ENCODE measurements at regions not wholly inside any gene's neighbourhood (a gene's known extent, or its start where the extent isn't known, plus 50 kb on each side); places are given as distances from the start of the nearest gene placed in this dataset.

DNA sequence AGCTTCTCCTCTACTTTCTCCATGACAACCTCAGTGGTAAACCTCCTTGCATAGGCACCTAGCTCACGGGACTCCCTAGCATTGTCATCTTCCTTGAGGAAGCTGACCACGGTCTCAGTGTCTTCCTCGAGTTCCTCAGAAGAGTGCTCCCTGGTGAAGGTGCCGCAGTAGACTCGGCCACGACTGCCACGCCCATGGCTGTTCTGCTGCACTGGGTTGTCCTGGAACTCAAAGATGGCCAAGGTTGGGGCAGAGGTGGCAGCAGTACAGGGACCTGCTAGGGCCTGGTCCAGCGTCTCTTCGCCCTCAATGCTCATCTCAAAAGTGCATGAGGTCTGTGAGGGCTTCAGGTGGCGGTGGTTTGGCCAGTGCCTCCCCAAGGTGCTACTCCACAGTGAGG is 147.9 kb upstream of the ARHGEF9 start:
- no peaks in the 10 kb centered on the region for H3K36me3 ChIP-seq (ENCODE audit: control insufficient read depth, insufficient read depth, low read length)
- no peak overlapping the region for H3K9ac ChIP-seq (ENCODE audit: low read length)
- no peaks in the 10 kb centered on the region for H3K27me3 ChIP-seq (ENCODE audit: control insufficient read depth, insufficient read depth, low read length)
- peaks cover 27% of the 10 kb centered on the region for H3K9me3 ChIP-seq (ENCODE audit: control insufficient read depth, insufficient read depth, low read depth, low read length)
- peaks cover 15% of the 10 kb centered on the region for H3K4me1 ChIP-seq (ENCODE audit: control insufficient read depth, insufficient read depth, low read length)
- H3K4me3 ChIP-seq (ENCODE audit: low read depth, low read length), result no peak overlapping the region
- H3K27ac ChIP-seq (ENCODE audit: low read depth, low read length), result no peak overlapping the region

DNA sequence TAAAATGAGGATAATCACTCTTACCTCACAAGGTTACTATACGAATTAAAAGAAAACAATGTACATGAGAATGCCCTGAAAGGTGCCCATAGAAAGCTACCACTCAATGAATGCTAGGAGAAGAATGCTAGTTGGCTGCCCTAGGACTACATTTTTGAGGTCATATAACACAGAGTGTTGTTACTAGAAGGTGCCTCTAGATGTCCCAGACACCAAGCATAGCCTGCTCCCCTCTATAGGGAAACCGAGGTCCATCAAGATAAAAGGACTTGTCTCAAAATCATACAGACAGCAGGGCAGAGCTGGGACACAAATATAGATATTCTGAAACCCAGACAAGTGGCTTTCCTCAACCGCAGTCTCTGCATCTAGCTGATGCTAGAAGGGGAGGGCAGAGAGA is 147.0 kb upstream of the ARHGEF9 start:
- Histone ChIP-seq H3K36me3 (ENCODE audit: control insufficient read depth, insufficient read depth, low read length) (no peaks in the 10 kb centered on the region), H3K27ac (ENCODE audit: low read depth, low read length) (no peak overlapping the region), H3K27me3 (ENCODE audit: control insufficient read depth, insufficient read depth, low read length) (no peaks in the 10 kb centered on the region), H3K4me3 (ENCODE audit: low read depth, low read length) (no peak overlapping the region), H3K9me3 (ENCODE audit: control insufficient read depth, insufficient read depth, low read depth, low read length) (peaks cover 34% of the 10 kb centered on the region), H3K9ac (ENCODE audit: low read length) (no peak overlapping the region), H3K4me1 (ENCODE audit: control insufficient read depth, insufficient read depth, low read length) (peaks cover 15% of the 10 kb centered on the region)

DNA sequence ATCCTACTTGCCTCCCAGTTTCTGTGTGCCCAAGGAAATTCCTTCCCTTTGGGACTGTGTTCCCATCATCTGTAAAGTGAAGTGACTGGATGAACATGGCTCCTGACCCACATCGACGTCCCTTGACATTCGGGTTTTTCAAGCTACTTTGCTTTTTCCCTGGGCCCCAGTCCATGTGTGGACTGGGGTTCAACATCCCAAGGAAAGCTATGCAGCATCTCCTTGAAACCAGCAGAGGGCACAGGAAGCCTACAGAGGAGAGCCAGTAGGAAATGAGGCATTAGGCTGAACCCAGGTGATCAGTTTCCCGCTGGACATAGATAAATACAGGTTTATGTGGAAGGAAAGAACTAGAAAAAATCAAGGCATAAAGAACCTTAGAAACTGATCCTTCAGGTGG is 145.1 kb upstream of the ARHGEF9 start:
- no peaks in the 10 kb centered on the region for H3K27me3 ChIP-seq (ENCODE audit: control insufficient read depth, insufficient read depth, low read length)
- no peak overlapping the region for H3K9ac ChIP-seq (ENCODE audit: low read length)
- H3K4me1 ChIP-seq (ENCODE audit: control insufficient read depth, insufficient read depth, low read length), result peaks cover 14% of the 10 kb centered on the region
- H3K4me3 ChIP-seq (ENCODE audit: low read depth, low read length), result no peak overlapping the region
- H3K9me3 ChIP-seq (ENCODE audit: control insufficient read depth, insufficient read depth, low read depth, low read length), result peaks cover 42% of the 10 kb centered on the region
- no peak overlapping the region for H3K27ac ChIP-seq (ENCODE audit: low read depth, low read length)
- H3K36me3 ChIP-seq (ENCODE audit: control insufficient read depth, insufficient read depth, low read length), result no peaks in the 10 kb centered on the region

DNA sequence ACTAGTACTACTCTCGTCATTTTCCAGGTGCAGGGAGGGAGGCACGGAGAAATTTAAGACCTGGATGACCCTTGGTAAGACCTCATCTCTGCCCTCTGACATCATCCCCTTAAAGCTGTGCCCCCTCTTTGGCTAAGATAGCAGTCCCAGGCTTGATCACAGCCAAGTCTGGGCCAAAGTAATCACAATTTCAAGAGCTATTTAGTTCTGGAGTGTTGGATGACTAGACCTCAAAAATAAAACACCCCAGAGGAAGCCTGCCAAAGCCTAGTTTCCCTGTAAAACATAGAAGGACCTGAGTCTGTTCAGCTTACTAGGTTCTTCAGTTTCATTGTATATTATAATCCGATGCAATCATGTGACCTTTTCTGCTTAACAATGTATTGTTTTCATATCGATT is 144.6 kb upstream of the ARHGEF9 start:
- Histone ChIP-seq H3K27me3 (ENCODE audit: control insufficient read depth, insufficient read depth, low read length) (no peaks in the 10 kb centered on the region), H3K9me3 (ENCODE audit: control insufficient read depth, insufficient read depth, low read depth, low read length) (peaks cover 39% of the 10 kb centered on the region), H3K9ac (ENCODE audit: low read length) (no peak overlapping the region), H3K4me1 (ENCODE audit: control insufficient read depth, insufficient read depth, low read length) (peaks cover 8% of the 10 kb centered on the region), H3K36me3 (ENCODE audit: control insufficient read depth, insufficient read depth, low read length) (no peaks in the 10 kb centered on the region), H3K4me3 (ENCODE audit: low read depth, low read length) (no peak overlapping the region), H3K27ac (ENCODE audit: low read depth, low read length) (no peak overlapping the region)

DNA sequence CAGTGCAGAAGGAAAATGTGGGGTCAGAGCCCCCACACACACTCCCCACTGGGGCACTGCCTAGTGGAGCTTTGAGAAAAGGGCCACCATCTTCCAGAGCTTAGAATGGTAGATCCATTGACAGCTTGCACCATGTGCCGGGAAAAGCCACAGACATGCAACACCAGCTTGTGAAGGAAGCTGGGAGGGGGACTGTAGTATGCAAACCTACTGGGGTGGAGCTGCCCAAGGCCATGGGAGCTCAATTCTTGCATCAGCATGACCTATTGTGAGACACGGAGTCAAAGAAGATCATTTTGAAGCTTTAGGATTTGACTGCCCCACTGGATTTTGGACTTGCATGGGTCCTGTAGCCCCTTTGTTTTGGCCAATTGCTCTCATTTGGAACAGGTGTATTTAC is 142.8 kb upstream of the ARHGEF9 start:
- no peaks in the 10 kb centered on the region for H3K4me1 ChIP-seq (ENCODE audit: control insufficient read depth, insufficient read depth, low read length)
- no peaks in the 10 kb centered on the region for H3K27me3 ChIP-seq (ENCODE audit: control insufficient read depth, insufficient read depth, low read length)

DNA sequence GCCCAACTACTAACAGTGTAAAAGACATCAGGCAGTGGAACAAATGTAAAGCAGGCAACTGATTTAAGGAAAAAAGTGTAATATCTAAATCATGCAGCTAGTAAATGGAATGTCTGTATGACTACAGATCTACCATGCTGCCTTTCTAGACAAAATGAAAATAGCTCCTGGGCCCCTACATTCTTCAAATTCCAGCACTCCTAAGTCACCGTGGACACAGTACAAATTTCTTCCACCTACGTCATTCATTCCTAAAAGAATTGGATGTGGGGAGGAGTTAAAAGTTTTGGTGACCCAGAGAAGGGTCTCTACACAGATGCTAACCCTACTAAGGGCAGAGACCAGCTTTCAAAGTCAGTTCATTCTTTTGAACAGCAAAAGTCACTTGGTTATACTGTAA is 137.2 kb upstream of the ARHGEF9 start:
- Histone ChIP-seq H3K9ac (ENCODE audit: low read length) (no peak overlapping the region), H3K36me3 (ENCODE audit: control insufficient read depth, insufficient read depth, low read length) (no peaks in the 10 kb centered on the region), H3K9me3 (ENCODE audit: control insufficient read depth, insufficient read depth, low read depth, low read length) (peaks cover 72% of the 10 kb centered on the region), H3K4me1 (ENCODE audit: control insufficient read depth, insufficient read depth, low read length) (no peaks in the 10 kb centered on the region), H3K4me3 (ENCODE audit: low read depth, low read length) (no peak overlapping the region), H3K27ac (ENCODE audit: low read depth, low read length) (no peak overlapping the region), H3K27me3 (ENCODE audit: control insufficient read depth, insufficient read depth, low read length) (no peaks in the 10 kb centered on the region)

More for the DNA sequence above, 142.8 kb upstream of the ARHGEF9 start:
- no peak overlapping the region for H3K27ac ChIP-seq (ENCODE audit: low read depth, low read length)
- H3K36me3 ChIP-seq (ENCODE audit: control insufficient read depth, insufficient read depth, low read length), result no peaks in the 10 kb centered on the region
- no peak overlapping the region for H3K9ac ChIP-seq (ENCODE audit: low read length)
- H3K9me3 ChIP-seq (ENCODE audit: control insufficient read depth, insufficient read depth, low read depth, low read length), result peaks cover 35% of the 10 kb centered on the region
- no peak overlapping the region for H3K4me3 ChIP-seq (ENCODE audit: low read depth, low read length)

DNA sequence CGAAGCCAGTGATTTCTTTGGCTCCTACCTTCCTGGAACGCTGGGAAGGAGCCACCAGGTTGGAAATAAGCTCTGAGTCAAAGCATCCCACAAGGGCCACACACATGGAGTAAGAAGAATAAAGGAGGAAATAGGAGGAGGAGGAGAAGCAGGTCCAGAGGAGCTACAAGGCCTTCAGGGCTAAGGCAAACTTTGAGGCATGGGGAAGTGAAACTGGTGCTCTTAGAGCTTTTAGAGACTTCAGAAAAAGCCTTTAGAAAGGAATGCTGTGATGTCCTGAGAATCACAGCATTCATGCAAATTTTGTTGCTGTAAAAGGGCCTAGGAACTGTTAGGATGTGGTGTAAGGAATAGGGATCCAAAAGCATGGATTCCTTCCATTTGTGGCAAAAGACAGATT is 135.9 kb upstream of the ARHGEF9 start:
- H3K4me3 ChIP-seq (ENCODE audit: low read depth, low read length), result no peak overlapping the region
- H3K4me1 ChIP-seq (ENCODE audit: control insufficient read depth, insufficient read depth, low read length), result no peaks in the 10 kb centered on the region
- H3K9me3 ChIP-seq (ENCODE audit: control insufficient read depth, insufficient read depth, low read depth, low read length), result peaks cover 73% of the 10 kb centered on the region
- no peaks in the 10 kb centered on the region for H3K27me3 ChIP-seq (ENCODE audit: control insufficient read depth, insufficient read depth, low read length)
- H3K9ac ChIP-seq (ENCODE audit: low read length), result no peak overlapping the region
- no peaks in the 10 kb centered on the region for H3K36me3 ChIP-seq (ENCODE audit: control insufficient read depth, insufficient read depth, low read length)
- no peak overlapping the region for H3K27ac ChIP-seq (ENCODE audit: low read depth, low read length)

DNA sequence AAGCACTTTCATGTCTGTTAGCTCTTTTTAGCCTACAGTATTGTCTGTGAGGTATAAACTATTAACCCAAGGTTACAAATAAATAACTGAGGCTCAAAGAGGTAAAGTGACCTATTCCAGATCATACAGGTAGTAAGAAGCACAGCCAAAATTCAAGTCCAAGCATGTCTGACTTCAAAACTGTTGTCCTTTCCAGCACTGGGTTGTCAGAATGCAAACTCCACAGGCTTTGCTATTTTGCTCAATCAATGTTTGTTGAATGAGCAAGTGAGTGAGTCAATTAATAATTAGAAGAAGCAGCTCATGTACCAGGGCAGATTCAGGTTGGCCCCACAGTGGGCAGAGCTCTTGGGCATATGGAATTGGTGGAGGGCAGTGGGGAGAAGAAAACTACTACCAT is 134.1 kb upstream of the ARHGEF9 start:
- no peak overlapping the region for H3K9ac ChIP-seq (ENCODE audit: low read length)
- H3K9me3 ChIP-seq (ENCODE audit: control insufficient read depth, insufficient read depth, low read depth, low read length), result peaks cover 83% of the 10 kb centered on the region
- H3K36me3 ChIP-seq (ENCODE audit: control insufficient read depth, insufficient read depth, low read length), result no peaks in the 10 kb centered on the region
- H3K4me3 ChIP-seq (ENCODE audit: low read depth, low read length), result no peak overlapping the region
- H3K27ac ChIP-seq (ENCODE audit: low read depth, low read length), result no peak overlapping the region
- no peaks in the 10 kb centered on the region for H3K4me1 ChIP-seq (ENCODE audit: control insufficient read depth, insufficient read depth, low read length)
- no peaks in the 10 kb centered on the region for H3K27me3 ChIP-seq (ENCODE audit: control insufficient read depth, insufficient read depth, low read length)

DNA sequence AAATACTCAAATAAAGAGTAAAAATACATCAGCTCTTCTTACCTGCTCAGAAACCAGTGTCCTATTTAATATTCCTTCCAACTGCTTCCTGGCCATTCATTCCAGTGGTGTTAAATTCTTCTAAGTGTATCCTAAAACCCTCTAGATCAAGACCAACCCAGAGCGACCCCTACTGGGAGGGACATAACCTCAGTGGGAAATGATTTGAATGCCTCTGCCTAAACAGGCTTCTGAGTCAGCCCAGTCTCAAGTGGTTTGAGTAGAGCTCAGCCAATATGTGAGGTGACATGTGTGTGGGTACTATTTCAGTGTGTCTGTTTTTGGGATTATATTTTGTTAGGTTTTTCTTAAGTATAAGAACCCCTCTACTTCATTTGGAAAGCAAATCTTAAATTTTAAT is 133.6 kb upstream of the ARHGEF9 start:
- no peak overlapping the region for H3K27ac ChIP-seq (ENCODE audit: low read depth, low read length)
- no peak overlapping the region for H3K4me3 ChIP-seq (ENCODE audit: low read depth, low read length)
- peaks cover 88% of the 10 kb centered on the region for H3K9me3 ChIP-seq (ENCODE audit: control insufficient read depth, insufficient read depth, low read depth, low read length)
- H3K9ac ChIP-seq (ENCODE audit: low read length), result no peak overlapping the region
- H3K27me3 ChIP-seq (ENCODE audit: control insufficient read depth, insufficient read depth, low read length), result no peaks in the 10 kb centered on the region
- no peaks in the 10 kb centered on the region for H3K4me1 ChIP-seq (ENCODE audit: control insufficient read depth, insufficient read depth, low read length)
- no peaks in the 10 kb centered on the region for H3K36me3 ChIP-seq (ENCODE audit: control insufficient read depth, insufficient read depth, low read length)

DNA sequence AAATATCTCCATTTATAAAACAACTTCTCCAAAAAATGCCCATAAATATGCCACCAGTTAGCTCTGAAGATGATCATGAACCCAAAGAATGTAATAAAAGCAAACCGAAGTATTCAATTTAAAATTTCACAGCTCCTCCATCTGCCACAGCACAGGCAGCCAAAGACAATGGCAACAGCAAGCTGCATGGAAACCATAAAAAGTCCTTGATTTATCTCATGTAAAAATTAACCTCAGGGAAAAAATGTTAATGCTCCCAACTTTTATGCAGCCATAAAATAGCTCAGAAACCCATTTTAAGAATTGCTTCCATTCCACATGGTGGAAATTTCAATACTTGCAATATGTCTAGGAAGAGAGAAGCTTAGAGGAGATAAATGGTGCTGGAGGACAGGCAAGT is 132.3 kb upstream of the ARHGEF9 start:
- H3K4me3 ChIP-seq (ENCODE audit: low read depth, low read length), result no peak overlapping the region
- no peaks in the 10 kb centered on the region for H3K27me3 ChIP-seq (ENCODE audit: control insufficient read depth, insufficient read depth, low read length)
- H3K36me3 ChIP-seq (ENCODE audit: control insufficient read depth, insufficient read depth, low read length), result no peaks in the 10 kb centered on the region
- peaks cover 89% of the 10 kb centered on the region for H3K9me3 ChIP-seq (ENCODE audit: control insufficient read depth, insufficient read depth, low read depth, low read length)
- H3K27ac ChIP-seq (ENCODE audit: low read depth, low read length), result no peak overlapping the region
- H3K4me1 ChIP-seq (ENCODE audit: control insufficient read depth, insufficient read depth, low read length), result no peaks in the 10 kb centered on the region
- H3K9ac ChIP-seq (ENCODE audit: low read length), result no peak overlapping the region

DNA sequence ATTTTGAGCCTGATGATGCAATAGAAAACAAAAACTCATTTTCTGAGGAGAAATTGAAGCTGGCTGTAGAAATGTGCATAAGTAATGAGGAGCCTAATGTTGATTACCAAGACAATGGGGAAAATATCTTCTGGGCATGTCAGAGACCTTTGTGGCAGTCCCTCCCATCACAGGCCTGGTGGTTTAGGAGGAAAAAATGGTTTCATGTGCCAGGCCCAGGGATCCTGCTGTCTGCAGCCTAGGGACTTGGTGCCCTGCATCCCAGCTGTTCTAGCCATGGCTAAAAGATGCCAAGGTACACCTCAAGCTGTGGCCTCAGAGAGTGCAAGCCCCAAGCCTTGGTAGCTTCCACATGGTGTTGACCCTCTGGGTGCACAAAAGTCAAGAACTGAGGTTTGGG is 128.7 kb upstream of the ARHGEF9 start:
- Histone ChIP-seq H3K27ac (ENCODE audit: low read depth, low read length) (no peak overlapping the region), H3K9me3 (ENCODE audit: control insufficient read depth, insufficient read depth, low read depth, low read length) (peaks cover 70% of the 10 kb centered on the region), H3K27me3 (ENCODE audit: control insufficient read depth, insufficient read depth, low read length) (no peaks in the 10 kb centered on the region)

DNA sequence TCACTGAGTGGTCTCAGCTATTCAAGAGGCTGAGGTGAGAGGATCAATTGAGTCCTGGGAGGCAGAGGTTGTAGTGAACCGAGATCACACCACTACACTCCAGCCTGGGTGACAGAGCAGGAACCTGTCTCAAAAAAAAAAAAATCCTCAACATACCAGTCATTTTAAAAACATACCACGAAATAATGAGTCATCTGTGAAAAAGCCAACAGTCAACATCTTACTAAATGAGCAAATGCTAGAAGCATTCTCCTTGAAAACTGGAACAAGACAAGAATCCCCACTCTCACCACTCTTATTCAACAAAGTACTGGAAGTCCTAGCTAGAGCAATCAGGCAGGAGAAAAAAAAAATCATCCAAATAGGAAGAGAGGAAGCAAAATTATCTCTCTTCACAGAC is 104.0 kb upstream of the ARHGEF9 start:
- Histone ChIP-seq H3K9ac (ENCODE audit: low read length) (no peak overlapping the region), H3K27me3 (ENCODE audit: control insufficient read depth, insufficient read depth, low read length) (no peaks in the 10 kb centered on the region), H3K36me3 (ENCODE audit: control insufficient read depth, insufficient read depth, low read length) (no peaks in the 10 kb centered on the region), H3K4me1 (ENCODE audit: control insufficient read depth, insufficient read depth, low read length) (no peaks in the 10 kb centered on the region), H3K9me3 (ENCODE audit: control insufficient read depth, insufficient read depth, low read depth, low read length) (peaks cover 30% of the 10 kb centered on the region), H3K27ac (ENCODE audit: low read depth, low read length) (no peak overlapping the region), H3K4me3 (ENCODE audit: low read depth, low read length) (no peak overlapping the region)

More for the DNA sequence above, 128.7 kb upstream of the ARHGEF9 start:
- no peak overlapping the region for H3K9ac ChIP-seq (ENCODE audit: low read length)
- H3K4me3 ChIP-seq (ENCODE audit: low read depth, low read length), result no peak overlapping the region
- H3K36me3 ChIP-seq (ENCODE audit: control insufficient read depth, insufficient read depth, low read length), result no peaks in the 10 kb centered on the region
- no peaks in the 10 kb centered on the region for H3K4me1 ChIP-seq (ENCODE audit: control insufficient read depth, insufficient read depth, low read length)

Measured in HUES6 (cell line).